ENCODE measurements at regions not wholly inside any gene's neighbourhood (a gene's known extent, or its start where the extent isn't known, plus 50 kb on each side); places are given as distances from the start of the nearest gene placed in this dataset.

- H3K27ac ChIP-seq (ENCODE audit: low read depth in 1 of 2, low read length in 1 of 2) = no peak overlapping the region
- DNase-seq (ENCODE audit: low read depth in 6 of 9, low spot score in 9 of 9) = no peak
- no peak overlapping the region for H3K4me3 ChIP-seq (ENCODE audit: low read length in 2 of 2)
- peaks cover 0 to 4% of the 10 kb centered on the region in 2 donors for H3K27me3 ChIP-seq (ENCODE audit: control insufficient read depth in 2 of 2, insufficient read depth in 1 of 2, low read length in 1 of 2)
- no peaks in the 10 kb centered on the region for H3K9me3 ChIP-seq (ENCODE audit: control insufficient read depth in 2 of 2, insufficient read depth in 1 of 2, low read length in 1 of 2)
- H3K36me3 ChIP-seq (ENCODE audit: control insufficient read depth in 2 of 2, insufficient read depth in 2 of 2, low read length in 1 of 2) = no peaks in the 10 kb centered on the region
- H3K4me1 ChIP-seq (ENCODE audit: control insufficient read depth in 2 of 2, insufficient read depth in 2 of 2, low read length in 2 of 2) = peaks cover 0 to 9% of the 10 kb centered on the region in 2 donors
- 91% methylated on average over 9 of the region's 9 CpGs for WGBS
These were observed 77.7 kb downstream of the OLIG3 start for GRCh38 chr6:137416376-137417109.

- Histone ChIP-seq H3K4me3 (ENCODE audit: low read length in 2 of 2) (no peak overlapping the region), H3K9me3 (ENCODE audit: control insufficient read depth in 2 of 2, insufficient read depth in 1 of 2, low read length in 1 of 2) (no peaks in the 10 kb centered on the region), H3K4me1 (ENCODE audit: control insufficient read depth in 2 of 2, insufficient read depth in 2 of 2, low read length in 2 of 2) (peaks cover 0 to 9% of the 10 kb centered on the region in 2 donors), H3K27me3 (ENCODE audit: control insufficient read depth in 2 of 2, insufficient read depth in 1 of 2, low read length in 1 of 2) (peaks cover 0 to 4% of the 10 kb centered on the region in 2 donors), H3K27ac (ENCODE audit: low read depth in 1 of 2, low read length in 1 of 2) (no peak overlapping the region), H3K36me3 (ENCODE audit: control insufficient read depth in 2 of 2, insufficient read depth in 2 of 2, low read length in 1 of 2) (no peaks in the 10 kb centered on the region)
- WGBS = 32% methylated on average over 5 of the region's 5 CpGs
- no peak for DNase-seq (ENCODE audit: low read depth in 6 of 9, low spot score in 9 of 9)
These were observed 78.4 kb downstream of the OLIG3 start for GRCh38 chr6:137415834-137416190.

GRCh38 chr6:137415127-137415833 lies 78.9 kb downstream of the OLIG3 start:
- H3K4me3 ChIP-seq (ENCODE audit: low read length in 2 of 2) = peak overlapping the region; percentile 24 to 28
- peaks cover 0 to 4% of the 10 kb centered on the region in 2 donors for H3K27me3 ChIP-seq (ENCODE audit: control insufficient read depth in 2 of 2, insufficient read depth in 1 of 2, low read length in 1 of 2)
- DNase-seq (ENCODE audit: low read depth in 6 of 9, low spot score in 9 of 9) = peak; percentile 26 to 78 (median 40)
- no peaks in the 10 kb centered on the region for H3K9me3 ChIP-seq (ENCODE audit: control insufficient read depth in 2 of 2, insufficient read depth in 1 of 2, low read length in 1 of 2)
- peaks cover 0 to 9% of the 10 kb centered on the region in 2 donors for H3K4me1 ChIP-seq (ENCODE audit: control insufficient read depth in 2 of 2, insufficient read depth in 2 of 2, low read length in 2 of 2)
- 8% methylated on average over 25 of the region's 25 CpGs for WGBS
- no peaks in the 10 kb centered on the region for H3K36me3 ChIP-seq (ENCODE audit: control insufficient read depth in 2 of 2, insufficient read depth in 2 of 2, low read length in 1 of 2)
- peak overlapping the region in 1 of 2 donors; percentile 38 for H3K27ac ChIP-seq (ENCODE audit: low read depth in 1 of 2, low read length in 1 of 2)

DNA sequence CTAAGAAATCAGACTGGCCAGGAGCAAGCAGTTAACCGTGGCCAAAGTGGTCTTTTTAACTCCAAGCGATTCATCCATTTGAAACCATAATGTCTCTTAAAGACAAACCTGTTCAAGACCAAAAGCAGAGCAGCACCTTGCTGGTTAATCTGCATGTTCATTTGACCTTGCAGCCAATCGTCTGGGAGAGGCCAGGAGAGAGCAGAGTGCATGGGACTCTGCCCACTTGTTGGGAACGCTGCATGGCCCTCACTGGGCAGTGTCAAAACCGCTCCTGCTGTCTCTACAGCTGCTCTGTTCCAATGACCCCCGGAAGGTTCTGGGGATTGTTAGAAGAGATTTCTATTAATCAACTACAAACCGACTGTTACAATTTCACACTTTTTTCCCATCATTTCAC lies 79.6 kb downstream of the OLIG3 start:
- WGBS = 75% methylated on average over 7 of the region's 7 CpGs
- no peak for DNase-seq (ENCODE audit: low read depth in 6 of 9, low spot score in 9 of 9)
- Histone ChIP-seq H3K9me3 (ENCODE audit: control insufficient read depth in 2 of 2, insufficient read depth in 1 of 2, low read length in 1 of 2) (no peaks in the 10 kb centered on the region), H3K4me1 (ENCODE audit: control insufficient read depth in 2 of 2, insufficient read depth in 2 of 2, low read length in 2 of 2) (peaks cover 0 to 9% of the 10 kb centered on the region in 2 donors), H3K27me3 (ENCODE audit: control insufficient read depth in 2 of 2, insufficient read depth in 1 of 2, low read length in 1 of 2) (peaks cover 0 to 4% of the 10 kb centered on the region in 2 donors), H3K27ac (ENCODE audit: low read depth in 1 of 2, low read length in 1 of 2) (no peak overlapping the region), H3K36me3 (ENCODE audit: control insufficient read depth in 2 of 2, insufficient read depth in 2 of 2, low read length in 1 of 2) (no peaks in the 10 kb centered on the region), H3K4me3 (ENCODE audit: low read length in 2 of 2) (no peak overlapping the region)

- no peak overlapping the region for H3K27ac ChIP-seq (ENCODE audit: low read depth in 1 of 2, low read length in 1 of 2)
- no peaks in the 10 kb centered on the region for H3K36me3 ChIP-seq (ENCODE audit: control insufficient read depth in 2 of 2, insufficient read depth in 2 of 2, low read length in 1 of 2)
- 69% methylated on average over 3 of the region's 3 CpGs for WGBS
- peaks cover 0 to 9% of the 10 kb centered on the region in 2 donors for H3K4me1 ChIP-seq (ENCODE audit: control insufficient read depth in 2 of 2, insufficient read depth in 2 of 2, low read length in 2 of 2)
- H3K27me3 ChIP-seq (ENCODE audit: control insufficient read depth in 2 of 2, insufficient read depth in 1 of 2, low read length in 1 of 2) = peaks cover 0 to 4% of the 10 kb centered on the region in 2 donors
- H3K4me3 ChIP-seq (ENCODE audit: low read length in 2 of 2) = no peak overlapping the region
- no peaks in the 10 kb centered on the region for H3K9me3 ChIP-seq (ENCODE audit: control insufficient read depth in 2 of 2, insufficient read depth in 1 of 2, low read length in 1 of 2)
- DNase-seq (ENCODE audit: low read depth in 6 of 9, low spot score in 9 of 9) = no peak
These were observed 80.7 kb downstream of the OLIG3 start for GRCh38 chr6:137413482-137413881.

DNA sequence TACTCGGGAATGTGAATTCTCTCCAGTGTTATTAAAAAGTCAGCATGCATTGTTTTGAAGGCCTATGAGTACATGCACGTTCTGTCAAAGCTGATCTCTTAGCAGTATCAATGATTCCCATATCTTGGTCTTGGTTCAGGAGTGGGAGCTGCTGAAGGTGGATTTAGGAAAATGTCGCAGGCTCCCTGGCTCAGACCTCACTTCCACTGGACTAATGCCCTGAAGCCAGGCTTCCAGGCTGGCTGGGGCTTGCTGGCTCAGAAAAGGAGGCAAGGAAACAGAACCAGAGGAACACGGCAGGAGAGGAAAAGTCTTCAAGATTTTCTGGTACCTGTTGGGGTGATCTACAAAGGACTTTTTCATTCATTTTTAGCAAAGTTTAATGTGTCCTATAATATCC lies 81.6 kb downstream of the OLIG3 start:
- Histone ChIP-seq H3K4me1 (ENCODE audit: control insufficient read depth in 2 of 2, insufficient read depth in 2 of 2, low read length in 2 of 2) (peaks cover 0 to 9% of the 10 kb centered on the region in 2 donors), H3K4me3 (ENCODE audit: low read length in 2 of 2) (no peak overlapping the region), H3K9me3 (ENCODE audit: control insufficient read depth in 2 of 2, insufficient read depth in 1 of 2, low read length in 1 of 2) (no peaks in the 10 kb centered on the region), H3K27me3 (ENCODE audit: control insufficient read depth in 2 of 2, insufficient read depth in 1 of 2, low read length in 1 of 2) (peaks cover 0 to 4% of the 10 kb centered on the region in 2 donors), H3K36me3 (ENCODE audit: control insufficient read depth in 2 of 2, insufficient read depth in 2 of 2, low read length in 1 of 2) (no peaks in the 10 kb centered on the region), H3K27ac (ENCODE audit: low read depth in 1 of 2, low read length in 1 of 2) (no peak overlapping the region)
- WGBS = 96% methylated on average over 4 of the region's 4 CpGs
- no peak for DNase-seq (ENCODE audit: low read depth in 6 of 9, low spot score in 9 of 9)

- Histone ChIP-seq H3K36me3 (ENCODE audit: control insufficient read depth in 2 of 2, insufficient read depth in 2 of 2, low read length in 1 of 2) (no peaks in the 10 kb centered on the region), H3K4me1 (ENCODE audit: control insufficient read depth in 2 of 2, insufficient read depth in 2 of 2, low read length in 2 of 2) (no peaks in the 10 kb centered on the region), H3K27ac (ENCODE audit: low read depth in 1 of 2, low read length in 1 of 2) (no peak overlapping the region), H3K9me3 (ENCODE audit: control insufficient read depth in 2 of 2, insufficient read depth in 1 of 2, low read length in 1 of 2) (no peaks in the 10 kb centered on the region), H3K4me3 (ENCODE audit: low read length in 2 of 2) (no peak overlapping the region), H3K27me3 (ENCODE audit: control insufficient read depth in 2 of 2, insufficient read depth in 1 of 2, low read length in 1 of 2) (peaks cover 0 to under 1% of the 10 kb centered on the region in 2 donors)
- WGBS = 93% methylated on average over 2 of the region's 2 CpGs
- DNase-seq (ENCODE audit: low read depth in 6 of 9, low spot score in 9 of 9) = no peak
These were observed 84.9 kb downstream of the OLIG3 start for GRCh38 chr6:137409266-137409777.

DNA sequence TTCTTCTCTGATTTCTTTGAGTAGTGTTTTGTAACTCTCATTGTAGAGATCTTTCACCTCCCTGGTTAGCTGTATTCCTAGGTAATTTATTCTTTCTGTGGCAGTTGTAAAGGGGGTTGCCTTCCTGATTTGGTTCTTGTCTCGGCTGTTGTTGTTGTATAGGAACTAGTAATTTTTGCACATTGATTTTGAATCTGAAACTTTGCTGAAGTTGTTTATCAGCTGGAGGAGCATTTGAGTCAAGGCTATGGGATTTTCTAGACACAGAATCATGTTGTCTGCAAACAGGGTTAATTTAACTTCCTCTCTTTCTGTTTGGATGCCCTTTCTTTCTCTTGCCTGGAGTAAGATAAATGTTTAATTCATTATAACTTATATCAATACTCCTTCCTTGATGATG lies 86.4 kb downstream of the OLIG3 start:
- Histone ChIP-seq H3K4me3 (ENCODE audit: low read length in 2 of 2) (no peak overlapping the region), H3K9me3 (ENCODE audit: control insufficient read depth in 2 of 2, insufficient read depth in 1 of 2, low read length in 1 of 2) (no peaks in the 10 kb centered on the region), H3K27me3 (ENCODE audit: control insufficient read depth in 2 of 2, insufficient read depth in 1 of 2, low read length in 1 of 2) (no peaks in the 10 kb centered on the region), H3K36me3 (ENCODE audit: control insufficient read depth in 2 of 2, insufficient read depth in 2 of 2, low read length in 1 of 2) (no peaks in the 10 kb centered on the region), H3K27ac (ENCODE audit: low read depth in 1 of 2, low read length in 1 of 2) (no peak overlapping the region), H3K4me1 (ENCODE audit: control insufficient read depth in 2 of 2, insufficient read depth in 2 of 2, low read length in 2 of 2) (no peaks in the 10 kb centered on the region)
- WGBS = 96% methylated on average over 1 of the region's 1 CpG
- DNase-seq (ENCODE audit: low read depth in 6 of 9, low spot score in 9 of 9) = no peak

- Histone ChIP-seq H3K9me3 (ENCODE audit: control insufficient read depth in 2 of 2, insufficient read depth in 1 of 2, low read length in 1 of 2) (no peaks in the 10 kb centered on the region), H3K4me3 (ENCODE audit: low read length in 2 of 2) (no peak overlapping the region), H3K27me3 (ENCODE audit: control insufficient read depth in 2 of 2, insufficient read depth in 1 of 2, low read length in 1 of 2) (no peaks in the 10 kb centered on the region), H3K36me3 (ENCODE audit: control insufficient read depth in 2 of 2, insufficient read depth in 2 of 2, low read length in 1 of 2) (no peaks in the 10 kb centered on the region), H3K27ac (ENCODE audit: low read depth in 1 of 2, low read length in 1 of 2) (no peak overlapping the region), H3K4me1 (ENCODE audit: control insufficient read depth in 2 of 2, insufficient read depth in 2 of 2, low read length in 2 of 2) (no peaks in the 10 kb centered on the region)
- DNase-seq (ENCODE audit: low read depth in 6 of 9, low spot score in 9 of 9) = no peak
These were observed 88.4 kb downstream of the OLIG3 start for GRCh38 chr6:137405806-137406205.
